ENCODE measurements at regions not wholly inside any gene's neighbourhood (a gene's known extent, or its start where the extent isn't known, plus 50 kb on each side); places are given as distances from the start of the nearest gene placed in this dataset.

- H3K27me3 ChIP-seq, result no peaks in the 10 kb centered on the region
- WGBS, 2 donors (ENCODE audit: low coverage in 1 of 2), result 44 to 50% methylated on average over 2 of the region's 2 CpGs
- ATAC-seq, result no peak
These were observed 103.6 kb downstream of the AREG start for GRCh38 chr4:74548561-74548960.

GRCh38 chr4:74549936-74550335 lies 105.0 kb downstream of the AREG start:
- Histone ChIP-seq H3K4me1 (no peaks in the 10 kb centered on the region), H3K4me3 (no peak overlapping the region), H3K9me3 (no peaks in the 10 kb centered on the region), H3K27ac (no peak overlapping the region), H3K36me3 (no peaks in the 10 kb centered on the region), H3K27me3 (no peaks in the 10 kb centered on the region)
- no peak for TF ChIP-seq POLR2AphosphoS5 (IDR thresholded peaks at IDR 0.05)
- no peak for TF ChIP-seq CTCF (IDR thresholded peaks at IDR 0.05)
- no peak for TF ChIP-seq EP300 (IDR thresholded peaks at IDR 0.05)
- TF ChIP-seq POLR2A (IDR thresholded peaks at IDR 0.05), result no peak
- 93 to 94% methylated on average over 2 of the region's 2 CpGs for WGBS, 2 donors (ENCODE audit: low coverage in 1 of 2)
- ATAC-seq, result no peak

More at GRCh38 chr4:74548561-74548960, 103.6 kb downstream of the AREG start:
- no peak for TF ChIP-seq POLR2A (IDR thresholded peaks at IDR 0.05)
- no peak for TF ChIP-seq CTCF (IDR thresholded peaks at IDR 0.05)
- TF ChIP-seq EP300 (IDR thresholded peaks at IDR 0.05), result no peak
- TF ChIP-seq POLR2AphosphoS5 (IDR thresholded peaks at IDR 0.05), result no peak
- H3K9me3 ChIP-seq, result no peaks in the 10 kb centered on the region
- no peak overlapping the region for H3K27ac ChIP-seq
- H3K4me1 ChIP-seq, result peaks cover 0 to 7% (median 0%) of the 10 kb centered on the region in 3 donors
- H3K36me3 ChIP-seq, result no peaks in the 10 kb centered on the region
- H3K4me3 ChIP-seq, result no peak overlapping the region

- H3K9me3 ChIP-seq, result no peaks in the 10 kb centered on the region
- no peak for ATAC-seq
- no peak overlapping the region for H3K4me3 ChIP-seq
- TF ChIP-seq POLR2AphosphoS5 (IDR thresholded peaks at IDR 0.05) (no peak), CTCF (IDR thresholded peaks at IDR 0.05) (no peak), EP300 (IDR thresholded peaks at IDR 0.05) (no peak), POLR2A (IDR thresholded peaks at IDR 0.05) (no peak)
- H3K4me1 ChIP-seq, result no peaks in the 10 kb centered on the region
- no peaks in the 10 kb centered on the region for H3K36me3 ChIP-seq
- H3K27me3 ChIP-seq, result no peaks in the 10 kb centered on the region
- peak overlapping the region in 1 of 4 donors; percentile 2 for H3K27ac ChIP-seq
These were observed 110.3 kb downstream of the AREG start for GRCh38 chr4:74555231-74555630.

- no peak overlapping the region for H3K4me3 ChIP-seq
- no peak for TF ChIP-seq POLR2A (IDR thresholded peaks at IDR 0.05)
- TF ChIP-seq POLR2AphosphoS5 (IDR thresholded peaks at IDR 0.05), result no peak
- TF ChIP-seq CTCF (IDR thresholded peaks at IDR 0.05), result no peak
- no peak for TF ChIP-seq EP300 (IDR thresholded peaks at IDR 0.05)
- 88 to 100% methylated on average over 1 of the region's 1 CpG for WGBS, 2 donors (ENCODE audit: low coverage in 1 of 2)
These were observed 110.9 kb downstream of the AREG start for GRCh38 chr4:74555843-74556242.

GRCh38 chr4:74559853-74560252 lies 114.9 kb downstream of the AREG start:
- TF ChIP-seq POLR2A (IDR thresholded peaks at IDR 0.05) (no peak), CTCF (IDR thresholded peaks at IDR 0.05) (no peak)
- Histone ChIP-seq H3K36me3 (no peaks in the 10 kb centered on the region), H3K27me3 (no peaks in the 10 kb centered on the region), H3K4me1 (no peaks in the 10 kb centered on the region), H3K4me3 (no peak overlapping the region), H3K9me3 (no peaks in the 10 kb centered on the region), H3K27ac (no peak overlapping the region)
- ATAC-seq, result no peak
- 0 to 47% methylated on average over 1 of the region's 1 CpG for WGBS, 2 donors (ENCODE audit: low coverage in 1 of 2)

More at GRCh38 chr4:74555843-74556242, 110.9 kb downstream of the AREG start:
- no peaks in the 10 kb centered on the region for H3K27me3 ChIP-seq
- no peaks in the 10 kb centered on the region for H3K9me3 ChIP-seq
- ATAC-seq, result no peak
- H3K4me1 ChIP-seq, result no peaks in the 10 kb centered on the region
- no peaks in the 10 kb centered on the region for H3K36me3 ChIP-seq
- H3K27ac ChIP-seq, result no peak overlapping the region

Measured in gastroesophageal sphincter (tissue), 4 donors.